K562 (cell line): ENCODE measurements at regions not wholly inside any gene's neighbourhood (a gene's known extent, or its start where the extent isn't known, plus 50 kb on each side); places are given as distances from the start of the nearest gene placed in this dataset.

Experiments
- ATAC-seq: fragments of 200-7000 bp; cut with Tn5 transposase; 3 replicates; pipeline ENCODE4 v1.9.1; 2020; ENCODE audit warnings: moderate library complexity
- BruUV-seq: library from RNA; stranded (reverse); fragments of 400-500 nt; replicated peaks from 2 replicates; lab custom pipeline; 2021; lab: Mats Ljungman, UMichigan
- CTCF ChIA-PET: fragments of 300-600 bp; formaldehyde crosslinking; extraction: SDS; loops from one replicate; lab custom pipeline; 2021; ENCODE audit warnings: low intra/inter-chr PET ratio; lab: Yijun Ruan, JAX
- POLR2A ChIA-PET: fragments of 300-600, 350-650 bp; sonication (Branson Sonifier 250); formaldehyde crosslinking; extraction: SDS; loops from one replicate; lab custom pipeline; 2021; ENCODE audit warnings: antibody characterized with exemption, inconsistent platforms; lab: Yijun Ruan, JAX
- DNase-seq, 4 experiments: peaks; one replicate each; pipeline versions ENCODE4 v3.0.0 to v3.0.0-alpha.2; 2011 to 2018; ENCODE audit warnings: low spot score in 3 of 4, mixed read lengths in 3 of 4; ENCODE audit errors: extremely low read depth in 1 of 4
- FAIRE-seq: peaks from 2 replicates; lab custom pipeline; 2011; peaks lifted over from hg19 to GRCh38; lab: Jason Lieb, UNC
- H2AFZ ChIP-seq: 2 replicates; pipeline ENCODE4 v1.6.0; 2011; ENCODE audit warnings: low read depth, low read length, control low read depth, inconsistent platforms
- H3K27ac ChIP-seq: fragments of 200-600 bp; 3 replicates; pipeline ENCODE4 v1.8.0; 2011; ENCODE audit warnings: low read depth, mild to moderate bottlenecking, control low read depth, inconsistent platforms, low read length, moderate library complexity, mixed read lengths; ENCODE audit errors: extremely low read depth
- H3K27me3 ChIP-seq, 2 experiments: fragments of 300-600 bp in 1 of 2; 2 replicates in 1 of 2; 3 replicates in 1 of 2; pipeline versions ENCODE4 v1.6.0 to v1.8.0; 2011; ENCODE audit warnings: inconsistent platforms in 2 of 2, low read length in 2 of 2, mild to moderate bottlenecking in 1 of 2, mixed read lengths in 1 of 2, moderate library complexity in 1 of 2; ENCODE audit not compliant: control insufficient read depth in 2 of 2, insufficient read depth in 2 of 2
- H3K36me3 ChIP-seq: fragments of 300-600 bp; 3 replicates; pipeline ENCODE4 v1.8.0; 2011; ENCODE audit warnings: mild to moderate bottlenecking, low read length, inconsistent platforms; ENCODE audit not compliant: control insufficient read depth, insufficient read depth
- H3K4me1 ChIP-seq, 2 experiments: fragments of 200-600 bp in 1 of 2; replicated peaks in 1 of 2; 2 replicates in 1 of 2; 3 replicates in 1 of 2; pipeline versions ENCODE4 v1.5.1 to v1.8.0; 2011; ENCODE audit warnings: inconsistent platforms in 2 of 2, low read length in 2 of 2, mild to moderate bottlenecking in 1 of 2, mixed read lengths in 1 of 2, moderate library complexity in 1 of 2; ENCODE audit not compliant: control insufficient read depth in 2 of 2, insufficient read depth in 2 of 2
- H3K4me2 ChIP-seq: 2 replicates; pipeline ENCODE4 v1.6.1; 2011; ENCODE audit warnings: low read length, control low read depth, inconsistent platforms, mixed read lengths; ENCODE audit not compliant: insufficient read depth
- H3K4me3 ChIP-seq: fragments of 200-600 bp; sonication (generic), shearing (Covaris generic); 2 replicates; pipeline ENCODE4 v1.5.1; 2016; ENCODE audit warnings: control low read depth, inconsistent platforms
- H3K79me2 ChIP-seq: fragments of 200-600 bp; 3 replicates; pipeline ENCODE4 v1.8.0; 2011; ENCODE audit warnings: low read length, inconsistent platforms; ENCODE audit not compliant: control insufficient read depth, insufficient read depth
- H3K9ac ChIP-seq, 2 experiments: 2 replicates each; pipeline versions ENCODE4 v1.6.0 to v1.6.1; 2011; ENCODE audit warnings: low read depth in 2 of 2, low read length in 2 of 2, control low read depth in 1 of 2, inconsistent platforms in 1 of 2, mild to moderate bottlenecking in 1 of 2, mixed read lengths in 1 of 2; ENCODE audit not compliant: insufficient read depth in 1 of 2
- H3K9me1 ChIP-seq: one replicate; pipeline ENCODE4 v1.6.0; 2011; ENCODE audit warnings: inconsistent platforms, mild to moderate bottlenecking, low read length, moderate library complexity; ENCODE audit not compliant: control insufficient read depth, insufficient read depth
- H3K9me3 ChIP-seq: replicated peaks from 2 replicates; pipeline ENCODE4 v1.5.1; 2011; ENCODE audit warnings: low read depth, low read length, inconsistent platforms; ENCODE audit not compliant: control insufficient read depth, insufficient read depth
- H4K20me1 ChIP-seq: replicated peaks from 2 replicates; pipeline ENCODE4 v1.6.1; 2011; ENCODE audit warnings: low read length, inconsistent platforms, mixed read lengths; ENCODE audit not compliant: control insufficient read depth, insufficient read depth
- CHAMP1 ChIP-seq: fragments of 450-650 bp; IDR thresholded peaks from 2 replicates; pipeline ENCODE4 v1.6.1; 2016; ENCODE audit warnings: mild to moderate bottlenecking
- FOXP4 ChIP-seq: sonication (generic); formaldehyde crosslinking; IDR thresholded peaks from 2 replicates; pipeline ENCODE4 v1.8.0; 2022; ENCODE audit warnings: mild to moderate bottlenecking, missing genetic modification reagents, borderline replicate concordance
- HIVEP1 ChIP-seq: fragments of 250-450 bp; sonication (Bioruptor Pico); IDR thresholded peaks from 2 replicates; pipeline ENCODE4 v1.4.0; 2020; ENCODE audit warnings: mild to moderate bottlenecking
- HLTF ChIP-seq: fragments of 450-650 bp; IDR thresholded peaks from 2 replicates; pipeline ENCODE4 v1.6.1; 2016
- MTA2 ChIP-seq: fragments of 450-650 bp; IDR thresholded peaks from 2 replicates; pipeline ENCODE4 v1.6.1; 2016; ENCODE audit warnings: low read depth
- NRF1 ChIP-seq, 2 experiments: fragments of 450-650 bp; IDR thresholded peaks in 1 of 2; conservative IDR thresholded peaks in 1 of 2; 2 replicates each; pipeline ENCODE4 v1.6.1; 2014; ENCODE audit warnings: mild to moderate bottlenecking in 2 of 2
- RBM22 ChIP-seq: fragments of 200-400 bp; formaldehyde crosslinking; IDR thresholded peaks from 2 replicates; pipeline ENCODE4 v1.6.1; 2018; ENCODE audit warnings: low read length, low read depth; ENCODE audit not compliant: poor library complexity, severe bottlenecking
- SP1 ChIP-seq: sonication (generic); formaldehyde crosslinking; IDR thresholded peaks from 2 replicates; pipeline ENCODE4 v1.8.1; 2022; ENCODE audit warnings: mild to moderate bottlenecking, missing genetic modification reagents
- TAF15 ChIP-seq: fragments of 200-400 bp; formaldehyde crosslinking; IDR thresholded peaks from 2 replicates; pipeline ENCODE4 v1.6.1; 2017; ENCODE audit warnings: mild to moderate bottlenecking, low read depth, low read length, moderate library complexity
- TFE3 ChIP-seq: fragments of 450-650 bp; formaldehyde crosslinking; IDR thresholded peaks from 2 replicates; pipeline ENCODE4 v1.4.0; 2020; ENCODE audit warnings: mild to moderate bottlenecking, mixed read lengths
- VEZF1 ChIP-seq: fragments of 200-800 bp; sonication (Bioruptor generic); IDR thresholded peaks from 2 replicates; pipeline ENCODE4 v1.6.1; 2017; ENCODE audit warnings: missing genetic modification characterization, missing compliant biosample characterization
- ZNF3 ChIP-seq: fragments of 250-450 bp; sonication (Bioruptor Pico); IDR thresholded peaks from 2 replicates; pipeline ENCODE4 v1.5.0; 2021; ENCODE audit warnings: mild to moderate bottlenecking, moderate library complexity
- ZNF408 ChIP-seq: fragments of 250-450 bp; sonication (Bioruptor Pico); IDR thresholded peaks from 2 replicates; pipeline ENCODE4 v1.4.0; 2020; ENCODE audit warnings: low read depth, mild to moderate bottlenecking, moderate library complexity
- ZNF57 ChIP-seq: fragments of 450-650 bp; formaldehyde crosslinking; IDR thresholded peaks from 2 replicates; pipeline ENCODE4 v1.4.0; 2020; ENCODE audit warnings: mild to moderate bottlenecking, moderate library complexity
- ZNF766 ChIP-seq: fragments of 200-800 bp; sonication (Bioruptor generic); conservative IDR thresholded peaks from 2 replicates; pipeline ENCODE4 v1.6.1; 2016; ENCODE audit warnings: missing genetic modification characterization, missing compliant biosample characterization
- ZNF77 ChIP-seq: fragments of 250-450 bp; sonication (Bioruptor Pico); IDR thresholded peaks from 2 replicates; pipeline ENCODE4 v1.5.0; 2020
- WGBS: fragments of 100-300 bp; shearing (Covaris generic); methylation state at CpG from one replicate; pipeline ENCODE4 v1.1.6; 2016; ENCODE audit warnings: low coverage, mixed read lengths; ENCODE audit not compliant: insufficient coverage; ENCODE audit errors: missing lambda C conversion rate; 5-methylcytosine and 5-hydroxymethylcytosine counted together
- in situ Hi-C: fragments of 300-500 bp; cut with MboI; formaldehyde crosslinking; loops from 4 replicates; pipeline ENCODE4 v1.15.0; 2018; ENCODE audit warnings: inconsistent platforms, mixed read lengths
- intact Hi-C: fragments of 100-400 bp; cut with micrococcal nuclease; formaldehyde crosslinking; loops from 2 replicates; pipeline ENCODE4 v1.14.2; 2022

- H3K27ac ChIP-seq, result no peak overlapping the region
- H3K9ac ChIP-seq, result no peak overlapping the region
- ATAC-seq (no peak), FAIRE-seq (no peak), DNase-seq (no peak)
- no peak overlapping the region for H3K4me2 ChIP-seq
- ChIA-PET POLR2A (no interaction called here), CTCF (no interaction called here)
- no peaks in the 10 kb centered on the region for H3K9me3 ChIP-seq
- no peaks in the 10 kb centered on the region for H3K79me2 ChIP-seq
- WGBS, result 0% methylated on average over 2 of the region's 2 CpGs
- H3K36me3 ChIP-seq, result no peaks in the 10 kb centered on the region
- H3K4me3 ChIP-seq, result no peak overlapping the region
- TF ChIP-seq HLTF (no peak), VEZF1 (CRISPR knock-in tag) (no peak), ZNF57 (no peak), HIVEP1 (no peak), SP1 (CRISPR knock-in tag) (no peak), RBM22 (no peak), ZNF3 (CRISPR knock-in tag) (no peak), MTA2 (no peak), TAF15 (no peak), ZNF766 (CRISPR knock-in tag) (no peak), ZNF77 (no peak), FOXP4 (CRISPR knock-in tag) (no peak), ZNF408 (CRISPR knock-in tag) (no peak), TFE3 (CRISPR knock-in tag) (no peak), CHAMP1 (no peak), NRF1 (conservative IDR thresholded peaks at IDR 0.05 in 1 of 2, IDR thresholded peaks at IDR 0.05 in 1 of 2) (no peak)
- H2AFZ ChIP-seq, result no peak overlapping the region
- no peaks in the 10 kb centered on the region for H3K9me1 ChIP-seq
- BruUV-seq, result no TSS peak
- intact Hi-C loops, result no loop called here
- no peaks in the 10 kb centered on the region for H3K27me3 ChIP-seq
- no peaks in the 10 kb centered on the region for H3K4me1 ChIP-seq
- no peaks in the 10 kb centered on the region for H4K20me1 ChIP-seq
- in situ Hi-C loops, result no loop called here
Measured at GRCh38 chr4:124151031-124151430, 561.5 kb downstream of the ANKRD50 start.
